Neutrophil (primary cell): ENCODE measurements at regions not wholly inside any gene's neighbourhood (a gene's known extent, or its start where the extent isn't known, plus 50 kb on each side); places are given as distances from the start of the nearest gene placed in this dataset.
A peak's percentile ranks its signal among the peaks of the same experiment; 100 is the strongest.

Experiments
- H3K27ac ChIP-seq: fragments of 200-600 bp; sonication (generic); 2 replicates; pipeline ENCODE4 v1.5.1; 2016; ENCODE audit warnings: mild to moderate bottlenecking, moderate library complexity
- H3K27me3 ChIP-seq: fragments of 200-600 bp; sonication (generic); 2 replicates; pipeline ENCODE4 v1.6.0; 2016; ENCODE audit warnings: mild to moderate bottlenecking
- H3K36me3 ChIP-seq: fragments of 200-600 bp; sonication (generic); 2 replicates; pipeline ENCODE4 v1.5.1; 2017
- H3K4me1 ChIP-seq, 2 experiments: fragments of 200-600 bp in 1 of 2; sonication (generic) in 1 of 2; 1 replicate in 1 of 2; 2 replicates in 1 of 2; pipeline versions ENCODE4 v1.5.1 to v1.6.1; 2013 to 2016; ENCODE audit warnings: low read depth in 1 of 2, low read length in 1 of 2, mild to moderate bottlenecking in 1 of 2, moderate library complexity in 1 of 2; ENCODE audit not compliant: control insufficient read depth in 1 of 2, insufficient read depth in 1 of 2
- H3K4me3 ChIP-seq, 2 experiments: fragments of 200-600 bp in 1 of 2; sonication (generic) in 1 of 2; 1 replicate in 1 of 2; 2 replicates in 1 of 2; pipeline ENCODE4 v1.5.1; 2013 to 2016; ENCODE audit warnings: low read depth in 1 of 2, low read length in 1 of 2, mild to moderate bottlenecking in 1 of 2, moderate library complexity in 1 of 2
- H3K9me3 ChIP-seq: fragments of 200-600 bp; sonication (generic); 2 replicates; pipeline ENCODE4 v1.5.1; 2016
- TF ChIP-seq, protein P1 (sequence below): fragments of 200-600 bp; sonication (generic); IDR thresholded peaks from 2 replicates; pipeline ENCODE4 v1.5.1; 2016; ENCODE audit warnings: antibody characterized with exemption

DNA sequence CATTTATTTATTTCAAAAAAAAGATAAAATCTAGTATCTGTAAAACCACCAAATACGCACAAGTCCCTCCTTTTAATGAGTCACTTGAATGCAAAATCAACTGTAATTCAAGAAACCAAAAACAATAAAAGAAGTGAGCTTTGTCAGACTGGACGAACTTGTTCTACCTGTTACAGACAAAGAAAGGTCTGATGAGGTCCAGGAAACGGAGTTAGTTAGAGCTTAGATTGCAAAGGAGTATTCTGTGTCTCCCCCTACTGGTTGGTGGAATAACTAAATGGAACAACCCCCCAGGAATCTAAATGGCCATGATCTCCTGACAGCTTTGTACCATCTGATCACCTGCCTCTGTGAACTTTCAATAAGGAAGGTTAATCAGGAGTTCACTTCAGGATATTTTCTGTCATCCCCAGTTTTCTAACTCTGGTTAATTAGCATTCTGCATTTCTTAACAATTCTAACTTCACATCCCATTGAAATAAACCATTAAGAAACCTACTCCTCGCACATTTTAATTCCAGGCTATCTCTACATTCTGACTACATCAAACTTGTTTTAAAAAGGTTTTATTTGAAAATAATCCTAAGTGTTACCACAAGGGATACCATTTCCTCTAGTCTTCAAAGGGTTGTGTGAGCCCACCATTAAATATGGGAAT lies 333.0 kb upstream of the SATB1 start:
- Histone ChIP-seq H3K36me3 (no peaks in the 10 kb centered on the region), H3K27ac (no peak overlapping the region)
- TF ChIP-seq, protein P1, sequence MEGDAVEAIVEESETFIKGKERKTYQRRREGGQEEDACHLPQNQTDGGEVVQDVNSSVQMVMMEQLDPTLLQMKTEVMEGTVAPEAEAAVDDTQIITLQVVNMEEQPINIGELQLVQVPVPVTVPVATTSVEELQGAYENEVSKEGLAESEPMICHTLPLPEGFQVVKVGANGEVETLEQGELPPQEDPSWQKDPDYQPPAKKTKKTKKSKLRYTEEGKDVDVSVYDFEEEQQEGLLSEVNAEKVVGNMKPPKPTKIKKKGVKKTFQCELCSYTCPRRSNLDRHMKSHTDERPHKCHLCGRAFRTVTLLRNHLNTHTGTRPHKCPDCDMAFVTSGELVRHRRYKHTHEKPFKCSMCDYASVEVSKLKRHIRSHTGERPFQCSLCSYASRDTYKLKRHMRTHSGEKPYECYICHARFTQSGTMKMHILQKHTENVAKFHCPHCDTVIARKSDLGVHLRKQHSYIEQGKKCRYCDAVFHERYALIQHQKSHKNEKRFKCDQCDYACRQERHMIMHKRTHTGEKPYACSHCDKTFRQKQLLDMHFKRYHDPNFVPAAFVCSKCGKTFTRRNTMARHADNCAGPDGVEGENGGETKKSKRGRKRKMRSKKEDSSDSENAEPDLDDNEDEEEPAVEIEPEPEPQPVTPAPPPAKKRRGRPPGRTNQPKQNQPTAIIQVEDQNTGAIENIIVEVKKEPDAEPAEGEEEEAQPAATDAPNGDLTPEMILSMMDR, result peak; percentile 55

DNA sequence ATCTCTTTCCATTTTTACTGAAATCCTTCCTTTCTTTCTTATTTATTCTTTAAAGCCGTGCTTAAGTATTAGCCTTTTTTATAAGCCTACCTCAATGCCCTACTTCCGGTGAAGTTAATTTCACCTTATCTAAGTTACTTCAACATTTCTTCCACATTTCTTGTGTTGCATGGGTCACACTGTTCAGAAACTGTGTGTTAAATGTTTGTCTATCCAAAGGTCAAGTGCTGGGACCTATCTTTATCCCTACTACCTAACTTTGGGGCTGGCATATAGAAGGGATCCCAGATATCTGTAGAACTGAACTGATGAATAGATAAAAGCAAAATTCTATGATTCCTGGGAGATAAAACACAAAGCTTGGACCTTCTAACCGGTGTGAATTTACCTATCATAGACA lies 332.3 kb upstream of the SATB1 start:
- Histone ChIP-seq H3K4me1 (peaks cover 0 to 8% of the 10 kb centered on the region in 2 experiments), H3K9me3 (no peaks in the 10 kb centered on the region), H3K27me3 (no peaks in the 10 kb centered on the region), H3K27ac (no peak overlapping the region), H3K36me3 (no peaks in the 10 kb centered on the region), H3K4me3 (no peak overlapping the region)
- TF ChIP-seq, protein P1, result no peak

More for the DNA sequence above, 333.0 kb upstream of the SATB1 start:
- Histone ChIP-seq H3K27me3 (no peaks in the 10 kb centered on the region), H3K9me3 (no peaks in the 10 kb centered on the region), H3K4me1 (peaks cover 0 to 6% of the 10 kb centered on the region in 2 experiments), H3K4me3 (no peak overlapping the region)

DNA sequence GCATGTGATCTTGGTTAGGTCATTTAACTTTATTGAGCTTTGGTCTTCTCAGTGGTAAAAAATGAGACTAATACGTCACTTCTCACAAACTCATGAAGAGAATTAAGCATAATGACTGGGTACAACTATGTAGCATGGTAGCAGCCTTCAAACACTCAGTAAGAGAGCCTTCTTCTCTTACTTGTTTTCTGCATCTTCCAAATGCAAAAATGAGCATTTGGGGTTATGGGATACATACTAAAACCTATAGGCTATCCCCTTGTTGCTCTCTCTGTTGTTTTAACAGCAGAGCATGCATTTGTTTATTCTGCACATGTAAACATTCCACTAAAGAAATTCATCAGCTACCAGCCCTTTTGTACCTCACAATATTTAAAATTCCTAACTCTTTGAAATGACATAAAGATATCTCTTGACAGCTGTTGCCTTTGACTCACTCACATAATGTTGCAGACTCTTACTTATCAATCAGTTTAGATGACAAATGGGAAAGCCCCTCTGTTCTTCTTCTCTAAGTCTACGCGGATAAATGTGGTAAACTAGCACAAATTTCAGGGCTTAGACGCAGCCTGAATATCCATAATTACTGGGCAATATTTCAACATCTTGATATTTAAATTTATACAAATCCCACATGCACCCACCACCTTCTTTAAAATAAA lies 327.3 kb upstream of the SATB1 start:
- Histone ChIP-seq H3K36me3 (no peaks in the 10 kb centered on the region), H3K27ac (no peak overlapping the region), H3K9me3 (no peaks in the 10 kb centered on the region), H3K27me3 (no peaks in the 10 kb centered on the region), H3K4me3 (no peak overlapping the region), H3K4me1 (peaks cover 5 to 14% of the 10 kb centered on the region in 2 experiments)
- TF ChIP-seq, protein P1, result no peak

DNA sequence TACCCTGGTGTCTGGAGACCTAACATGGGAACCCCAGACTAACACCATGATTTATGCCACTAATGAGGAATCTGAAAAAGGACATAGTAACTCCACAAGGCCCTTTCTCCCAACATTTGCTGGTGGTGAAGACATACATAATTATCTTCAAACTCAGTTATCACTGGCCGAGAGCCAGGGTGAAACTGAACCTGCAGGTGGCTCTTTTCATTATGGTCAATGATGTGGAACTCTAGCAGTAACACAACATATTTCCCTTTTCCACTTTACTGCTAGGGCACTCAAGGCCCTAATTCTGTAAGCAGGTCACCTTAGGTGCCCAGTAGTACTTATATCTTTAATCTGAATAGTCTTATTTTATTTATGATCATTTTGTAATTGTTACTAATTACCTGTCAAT lies 326.4 kb upstream of the SATB1 start:
- H3K27me3 ChIP-seq, result no peaks in the 10 kb centered on the region
- H3K9me3 ChIP-seq, result no peaks in the 10 kb centered on the region
- H3K4me3 ChIP-seq, result no peak overlapping the region
- peaks cover 14 to 22% of the 10 kb centered on the region in 2 experiments for H3K4me1 ChIP-seq
- H3K27ac ChIP-seq, result no peak overlapping the region
- no peaks in the 10 kb centered on the region for H3K36me3 ChIP-seq
- TF ChIP-seq, protein P1, result no peak

DNA sequence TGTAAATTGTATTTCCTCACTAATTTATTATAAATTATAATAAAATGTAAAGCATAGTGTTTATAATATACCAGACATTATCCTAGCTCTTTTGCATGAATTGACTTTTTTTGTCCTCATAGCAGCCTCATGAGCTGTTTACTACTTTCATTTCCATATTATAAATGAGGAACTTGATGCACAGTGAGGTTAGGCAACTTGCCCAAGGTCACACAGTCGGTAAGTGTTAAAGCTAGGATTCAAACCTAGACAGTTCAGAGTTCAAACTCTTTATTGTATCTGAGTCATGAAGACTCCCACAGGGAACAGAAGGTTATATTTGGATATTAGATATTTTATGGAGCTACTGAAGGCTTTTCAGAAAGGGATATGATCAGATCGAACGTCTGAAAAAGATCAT lies 322.2 kb upstream of the SATB1 start:
- TF ChIP-seq, protein P1, result no peak
- H3K27ac ChIP-seq, result peak overlapping the region; percentile 91
- no peak overlapping the region for H3K4me3 ChIP-seq
- H3K4me1 ChIP-seq, result peaks cover 33 to 36% of the 10 kb centered on the region in 2 experiments
- no peaks in the 10 kb centered on the region for H3K27me3 ChIP-seq
- no peaks in the 10 kb centered on the region for H3K9me3 ChIP-seq
- no peaks in the 10 kb centered on the region for H3K36me3 ChIP-seq
